NCI-H1436 treated with DMSO at 0.1 percent for 48 hours (cell line): ENCODE measurements at regions not wholly inside any gene's neighbourhood (a gene's known extent, or its start where the extent isn't known, plus 50 kb on each side); places are given as distances from the start of the nearest gene placed in this dataset.
"Not testable (repeated sequence)": the region's sequence is repeated elsewhere in the genome, so short reads cannot be mapped to it uniquely, and the experiment has no call there.

Experiments used
- DNase-seq: peaks from one replicate; lab custom pipeline; 2025; lab: John Stamatoyannopoulos, UW

DNA sequence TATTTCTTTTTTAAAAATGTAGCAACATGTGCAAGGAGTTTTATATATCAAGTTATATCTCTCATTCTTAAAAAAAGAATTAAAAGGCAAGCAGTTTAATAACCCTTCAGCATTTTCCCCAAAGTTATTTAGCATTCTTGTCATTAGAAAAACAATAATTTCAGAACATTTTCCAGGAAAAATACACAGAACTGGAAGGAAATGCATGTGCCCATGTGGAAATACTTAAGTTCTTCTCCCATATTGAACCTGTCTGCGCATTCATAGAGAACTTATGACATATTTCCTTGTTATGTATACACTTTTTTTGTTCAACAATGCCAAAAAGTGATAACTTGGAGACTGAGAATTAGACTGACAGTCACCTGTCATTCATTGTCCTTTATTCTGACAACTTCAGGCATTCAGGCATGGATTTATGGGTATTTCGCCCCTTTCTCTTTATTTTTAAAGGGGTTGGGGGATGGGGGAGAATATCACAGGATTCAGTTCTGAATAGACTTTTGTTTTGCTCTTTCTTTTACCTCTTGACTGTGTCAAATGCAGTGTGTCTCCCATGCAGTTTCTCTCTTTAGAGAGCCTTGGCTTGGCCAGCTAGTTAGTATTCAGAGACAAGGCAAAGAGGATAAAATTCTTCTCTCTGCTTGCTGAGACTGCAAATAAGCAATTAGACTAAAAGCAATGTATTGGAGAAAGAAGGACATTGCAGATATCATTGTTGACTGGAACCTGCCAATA, 701.0 kb downstream of the NR2F1-AS1 start:
- DNase-seq: no peak

DNA sequence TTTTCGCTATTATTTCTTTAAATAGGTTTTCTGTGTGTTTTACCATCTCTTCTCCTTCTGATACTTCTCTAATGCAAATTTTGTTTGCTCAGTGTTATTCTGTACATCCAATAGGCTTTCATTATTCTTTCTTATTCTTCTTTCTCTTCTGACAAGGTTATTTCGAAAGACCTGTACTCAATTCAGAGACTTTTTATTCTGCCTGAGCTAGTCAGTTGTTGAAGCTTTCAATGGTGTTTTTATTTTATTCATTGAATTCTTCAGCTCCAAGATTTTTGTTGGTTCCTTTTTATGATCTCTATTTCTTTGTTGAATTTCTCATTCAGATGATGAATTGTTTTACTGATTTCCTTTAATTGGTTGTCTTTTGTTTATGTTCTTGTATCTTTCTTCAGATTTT, 706.2 kb downstream of the NR2F1-AS1 start:
- no peak for DNase-seq

DNA sequence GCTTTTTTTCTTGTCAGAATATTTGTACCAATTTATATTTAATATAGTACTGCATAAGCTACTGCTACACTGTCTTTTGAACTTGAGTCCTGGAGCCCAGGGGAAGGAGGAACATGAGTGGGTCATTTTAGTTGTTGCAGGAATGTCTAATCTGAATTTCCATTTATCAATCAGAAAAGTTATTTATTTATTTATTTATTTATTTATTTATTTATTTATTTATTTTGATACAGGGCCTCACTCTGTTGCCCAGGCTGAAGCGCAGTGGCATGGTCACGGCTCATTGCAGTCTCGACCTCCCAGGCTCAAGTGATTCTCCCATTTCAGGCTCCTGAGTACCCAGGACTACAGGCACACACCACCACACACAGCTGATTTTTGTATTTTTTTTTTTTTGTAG, 712.6 kb downstream of the NR2F1-AS1 start:
- no peak for DNase-seq

DNA sequence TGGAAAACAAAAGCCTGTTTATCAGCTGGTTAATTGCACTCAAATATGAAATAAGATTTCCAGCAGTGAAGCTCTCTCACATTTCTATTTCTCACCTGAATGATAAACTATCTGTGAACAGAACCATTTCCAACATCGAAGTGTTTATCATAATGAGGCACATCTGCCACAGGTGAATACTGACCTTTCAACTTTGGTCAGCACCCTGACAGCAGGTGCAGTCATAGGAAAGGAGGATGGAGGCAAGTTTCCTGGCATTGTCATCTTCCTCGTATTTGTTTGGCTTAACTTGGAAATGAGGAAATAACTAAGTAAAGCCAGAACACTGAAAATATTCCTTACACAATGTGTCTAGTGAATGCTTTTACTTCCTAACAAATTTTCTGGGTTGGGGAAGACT, 716.4 kb downstream of the NR2F1-AS1 start:
- DNase-seq: no peak

DNA sequence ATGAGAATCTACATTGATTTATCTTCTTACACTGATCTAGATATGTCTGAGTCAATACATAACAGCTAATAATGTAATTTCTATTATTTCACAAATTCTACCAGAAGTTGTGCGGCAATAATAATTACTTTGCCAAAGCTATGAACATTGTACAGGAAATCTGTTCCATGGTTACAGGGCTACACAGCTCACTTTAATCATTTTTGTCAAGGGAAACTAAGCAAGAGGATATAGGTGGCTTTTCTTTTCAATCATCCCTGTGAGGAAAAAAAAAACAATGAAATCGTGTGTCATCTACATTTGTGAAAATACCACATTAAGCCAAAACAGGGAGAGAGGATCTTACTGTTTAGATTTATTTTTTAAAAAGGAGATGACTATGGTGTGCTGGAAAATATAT, 717.4 kb downstream of the NR2F1-AS1 start:
- no peak for DNase-seq

DNA sequence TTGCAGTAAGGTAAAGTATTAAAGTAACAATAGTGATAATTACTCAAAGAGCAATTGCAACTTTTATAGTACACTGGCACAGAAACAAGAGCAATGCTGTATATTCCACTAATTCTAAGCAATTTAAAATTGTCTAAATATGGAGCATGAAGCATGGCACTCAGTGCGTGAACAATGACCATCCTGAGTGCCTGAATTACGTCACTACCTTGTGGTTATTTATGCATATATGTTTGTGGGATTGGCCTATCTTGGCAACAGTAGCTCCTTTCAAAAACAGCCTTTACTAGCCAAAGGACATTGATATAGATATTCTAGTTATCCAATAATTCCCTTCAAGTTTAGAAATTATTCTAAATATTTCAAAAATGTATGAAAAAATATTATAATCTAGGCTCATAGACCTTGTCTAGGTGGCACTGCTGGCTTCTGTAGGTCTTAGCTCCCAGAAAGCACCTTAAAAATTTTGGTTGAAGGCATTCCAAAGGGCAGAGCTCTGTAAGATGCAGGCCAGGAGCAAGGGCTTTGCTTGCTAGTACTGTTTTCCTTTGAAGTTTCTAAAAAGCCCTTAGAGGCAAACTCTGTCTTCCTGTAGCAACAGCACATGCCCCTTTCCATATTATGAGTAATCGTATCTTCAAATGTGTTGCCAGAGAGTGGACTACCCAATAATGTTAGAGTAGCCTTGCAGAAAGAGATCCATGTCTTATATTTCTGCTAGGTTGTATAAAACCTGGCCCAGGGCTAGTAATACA, 719.3 kb downstream of the NR2F1-AS1 start:
- DNase-seq: no peak

DNA sequence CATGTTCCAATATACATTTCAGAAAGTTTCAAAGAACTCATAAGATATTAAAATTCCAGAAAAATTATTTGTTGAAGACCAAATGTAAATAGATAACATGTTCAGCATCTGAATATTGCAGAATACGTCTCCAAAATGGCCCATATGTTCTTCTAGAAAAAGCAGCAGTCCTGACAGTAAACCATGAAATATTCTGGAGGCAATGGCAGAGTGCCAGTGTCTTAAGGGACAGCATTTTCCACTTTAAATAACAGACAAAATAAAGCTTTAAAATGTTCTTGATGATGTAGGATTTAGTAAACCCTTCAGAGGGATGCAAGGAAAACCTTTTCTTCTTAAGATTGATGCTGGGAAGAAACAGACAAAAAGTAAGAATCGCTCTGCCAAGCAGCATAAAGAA, 721.0 kb downstream of the NR2F1-AS1 start:
- no peak for DNase-seq

DNA sequence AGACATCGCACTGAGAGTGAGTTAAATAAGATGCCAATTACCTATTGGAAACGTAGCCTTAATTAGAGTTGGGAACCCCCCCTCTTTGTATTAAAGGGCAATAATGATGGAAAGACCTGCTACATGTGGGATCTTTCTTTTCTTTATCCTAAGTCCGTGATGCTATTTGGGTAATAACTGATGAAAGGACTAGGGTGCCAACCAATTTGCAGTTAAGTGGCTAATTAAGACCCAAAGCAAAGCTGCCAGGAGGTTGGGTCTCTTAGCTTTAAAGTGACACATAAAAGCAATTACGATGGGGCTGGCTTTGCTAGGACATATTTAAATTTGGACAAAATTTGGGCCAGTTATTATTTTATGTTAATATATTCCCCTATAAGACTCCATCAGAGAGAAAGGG, 728.8 kb downstream of the NR2F1-AS1 start:
- no peak for DNase-seq

DNA sequence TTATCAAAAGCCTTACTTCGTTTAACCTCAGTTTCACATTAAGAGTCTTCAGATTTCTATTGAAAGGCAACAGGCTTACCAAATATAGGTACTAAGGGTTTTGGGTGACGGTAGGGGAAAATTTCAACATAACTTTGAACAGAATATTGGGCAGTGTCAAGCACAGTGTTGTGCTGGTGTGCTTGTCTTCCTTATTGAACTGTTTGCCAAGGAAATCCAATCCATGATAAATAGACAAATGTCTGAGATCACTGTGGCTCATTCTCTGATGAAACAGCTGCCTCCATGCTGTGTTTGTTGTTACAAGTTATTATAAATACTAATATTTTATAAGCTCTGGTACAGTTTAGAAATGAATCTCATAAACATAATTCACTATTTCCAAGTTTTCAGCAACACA, 730.1 kb downstream of the NR2F1-AS1 start:
- DNase-seq: no peak

DNA sequence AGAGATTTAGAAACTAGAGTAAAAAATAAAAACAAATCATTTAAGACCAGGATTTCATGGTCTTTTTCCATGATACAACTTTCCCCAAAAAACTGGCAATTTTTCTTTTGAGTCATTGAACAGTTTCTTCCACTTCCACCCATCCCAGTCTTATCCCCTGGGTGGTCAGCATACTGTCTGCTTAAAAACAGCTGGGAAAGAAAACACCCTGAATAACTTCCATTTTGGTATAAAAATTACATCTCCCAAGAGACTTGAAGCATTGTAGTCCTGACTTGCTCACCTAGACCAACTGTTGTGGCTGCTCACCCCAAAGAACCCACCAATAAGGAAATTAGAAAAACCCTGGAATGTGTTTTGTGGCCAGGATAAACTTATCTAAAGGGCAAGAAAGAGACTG, 731.3 kb downstream of the NR2F1-AS1 start:
- no peak for DNase-seq

DNA sequence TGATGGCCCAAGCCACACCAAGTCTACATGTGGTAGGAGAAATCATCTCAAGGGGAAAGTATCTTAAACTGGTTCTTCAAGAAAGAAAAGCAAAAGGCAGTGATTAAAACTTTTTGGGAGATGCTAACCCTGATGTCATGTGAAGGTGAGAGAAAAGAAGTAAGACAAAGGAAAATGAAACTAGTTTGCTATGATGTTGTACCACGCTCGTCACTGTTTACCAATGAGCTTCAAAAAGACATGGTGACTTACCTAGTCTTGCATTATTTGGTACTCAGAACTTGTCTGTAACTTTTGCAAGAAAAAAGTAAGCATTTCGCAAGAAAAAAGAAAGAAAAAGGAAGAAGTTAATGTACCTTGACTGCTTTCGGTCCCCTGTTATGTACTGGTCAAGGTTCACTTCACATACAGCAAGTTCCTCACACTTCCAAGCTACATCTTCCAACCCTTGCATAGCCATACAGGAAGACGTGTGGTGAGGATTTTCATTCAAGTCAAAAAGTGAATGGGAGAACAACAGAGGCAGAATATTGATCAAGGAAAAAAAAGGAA, 739.3 kb downstream of the NR2F1-AS1 start:
- no peak for DNase-seq

DNA sequence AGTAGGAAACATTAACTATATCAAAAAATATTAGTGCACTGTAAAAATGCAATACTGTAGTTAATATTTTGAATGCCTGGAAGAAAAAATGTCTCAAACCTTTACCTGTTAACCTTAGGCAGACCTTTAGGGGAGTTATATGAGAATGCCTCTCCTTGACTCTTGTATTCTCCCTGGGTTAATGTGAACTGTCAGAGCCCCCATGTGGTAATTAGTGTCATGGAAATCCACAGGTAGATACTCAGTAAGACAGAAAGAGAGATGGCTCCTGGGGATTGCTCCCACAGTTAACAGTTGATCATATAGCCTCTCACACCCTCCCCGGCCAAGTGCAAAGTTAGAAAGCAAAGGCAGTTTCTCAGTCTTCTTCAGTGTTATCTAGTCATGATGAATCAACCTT, 742.8 kb downstream of the NR2F1-AS1 start:
- no peak for DNase-seq

DNA sequence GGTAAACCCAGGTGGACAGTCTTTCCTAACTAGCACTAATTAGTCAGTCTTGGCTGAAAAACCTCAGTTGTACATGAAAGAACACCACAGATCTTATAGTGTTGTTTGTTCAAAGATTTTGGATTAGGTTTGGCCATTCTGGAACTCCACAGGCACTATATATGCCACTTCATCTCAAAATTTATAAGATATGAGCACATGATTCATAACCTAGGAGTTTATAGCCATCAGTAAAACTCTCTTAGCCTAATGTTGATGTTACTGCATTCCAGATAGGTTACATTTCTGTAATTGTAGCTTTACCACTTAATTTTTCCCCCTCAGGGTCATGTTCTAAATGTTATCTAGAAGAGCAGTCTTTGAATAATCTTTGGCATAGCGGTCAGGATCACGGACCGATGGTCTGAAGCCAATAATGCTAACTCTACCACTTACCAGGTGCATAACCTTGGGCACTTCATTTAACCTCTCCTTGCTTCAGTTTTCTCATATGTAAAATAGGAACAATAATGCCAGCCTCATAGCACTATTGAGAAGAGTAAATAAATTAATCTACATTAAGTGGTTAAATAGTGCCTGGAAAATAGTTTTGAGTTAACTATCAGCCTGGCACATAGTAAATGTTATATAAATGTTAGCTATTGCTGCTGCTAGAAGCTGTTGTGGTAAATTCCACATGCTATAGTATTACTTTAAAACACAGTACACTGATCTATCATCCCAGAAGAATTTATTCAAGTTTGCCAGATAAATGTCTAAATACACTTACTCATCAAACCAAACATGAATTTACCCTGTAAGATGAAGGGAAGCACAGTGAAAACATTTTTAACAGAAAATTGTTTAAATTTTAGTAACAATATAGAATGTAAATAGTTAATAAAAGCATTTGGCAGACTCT, 743.9 kb downstream of the NR2F1-AS1 start:
- DNase-seq: no peak

DNA sequence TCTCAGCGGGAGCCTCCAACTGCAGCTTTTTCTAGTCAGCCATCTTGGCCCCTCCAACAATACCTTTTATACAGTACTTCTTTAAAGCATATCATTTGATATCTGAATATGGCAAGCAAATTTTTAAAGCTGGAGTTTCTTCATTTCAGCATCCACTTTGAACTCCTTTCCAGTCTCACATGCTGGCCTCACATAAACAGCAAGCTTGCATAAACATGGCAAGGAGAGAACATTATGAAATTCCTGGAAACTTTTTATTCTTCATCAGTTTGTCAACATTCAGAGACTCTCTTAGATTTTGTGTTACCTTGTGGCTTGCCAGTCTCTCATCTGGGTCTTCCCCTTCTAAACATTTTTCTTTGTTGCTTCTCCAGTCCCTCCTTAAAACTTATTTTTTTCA, 745.3 kb downstream of the NR2F1-AS1 start:
- DNase-seq: no peak

DNA sequence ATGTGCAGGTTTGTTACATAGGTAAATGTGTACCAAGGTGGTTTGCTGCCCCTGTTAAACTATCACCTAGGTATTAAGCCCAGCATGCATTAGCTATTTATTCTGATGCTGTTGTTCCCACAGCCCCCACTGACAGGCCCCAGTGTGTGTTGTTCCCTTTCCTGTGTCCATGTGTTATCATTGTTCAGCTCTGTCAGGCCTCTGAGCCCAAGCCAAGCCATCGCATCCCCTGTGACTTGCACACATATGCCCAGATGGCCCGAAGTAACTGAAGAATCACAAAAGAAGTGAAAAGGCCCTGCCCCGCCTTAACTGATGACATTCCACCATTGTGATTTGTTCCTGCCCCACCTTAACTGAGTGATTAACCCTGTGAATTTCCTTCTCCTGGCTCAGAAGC, 757.5 kb downstream of the NR2F1-AS1 start:
- not testable (repeated sequence) for DNase-seq

DNA sequence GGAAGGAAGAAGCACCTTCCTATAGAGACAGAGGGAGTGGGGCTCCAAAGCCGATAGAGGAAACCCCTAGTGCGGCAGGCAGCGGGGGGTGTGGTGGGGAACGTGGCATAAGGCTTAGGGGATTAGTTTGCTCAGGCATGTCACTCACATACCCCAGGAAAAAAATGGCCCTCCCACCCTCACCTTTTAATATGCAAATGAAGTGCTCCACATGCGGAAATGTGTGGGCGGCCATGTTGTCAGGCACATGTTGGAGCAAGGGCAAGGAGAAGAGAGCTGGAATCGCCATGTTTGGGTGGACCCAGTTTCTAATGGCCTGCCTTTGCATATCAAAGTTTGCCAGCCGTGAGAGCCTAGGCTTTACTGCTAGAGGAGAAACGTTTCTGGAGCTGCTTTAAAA, 758.8 kb downstream of the NR2F1-AS1 start:
- DNase-seq: no peak

DNA sequence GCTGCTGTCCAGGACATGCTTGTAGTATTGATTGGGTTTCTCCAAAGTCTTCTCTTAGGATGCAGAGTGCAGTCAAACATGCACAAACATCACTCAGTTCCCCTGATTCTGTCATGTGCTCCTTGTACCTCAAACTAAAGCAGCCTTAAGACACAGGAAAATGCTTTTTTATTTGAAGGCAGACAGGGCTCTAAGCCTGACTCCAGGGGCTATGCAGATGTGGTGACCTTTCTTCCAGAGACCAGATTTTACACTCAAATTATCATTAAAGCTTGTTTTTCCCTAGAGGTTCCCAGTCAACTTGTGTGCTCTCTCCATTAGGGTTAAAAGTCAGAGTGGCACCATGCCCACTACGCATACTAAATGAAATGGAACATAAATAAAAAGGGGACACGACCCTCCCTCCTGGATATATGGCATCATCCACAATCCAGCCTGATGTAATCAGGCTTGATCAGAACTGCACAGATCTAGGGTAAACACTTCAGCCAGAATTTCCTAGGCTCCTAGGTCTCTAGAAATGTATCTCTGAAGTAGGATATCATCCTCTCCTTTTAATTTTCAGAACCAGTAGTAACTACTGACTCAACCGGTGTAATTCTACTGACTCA, 771.1 kb downstream of the NR2F1-AS1 start:
- no peak for DNase-seq

DNA sequence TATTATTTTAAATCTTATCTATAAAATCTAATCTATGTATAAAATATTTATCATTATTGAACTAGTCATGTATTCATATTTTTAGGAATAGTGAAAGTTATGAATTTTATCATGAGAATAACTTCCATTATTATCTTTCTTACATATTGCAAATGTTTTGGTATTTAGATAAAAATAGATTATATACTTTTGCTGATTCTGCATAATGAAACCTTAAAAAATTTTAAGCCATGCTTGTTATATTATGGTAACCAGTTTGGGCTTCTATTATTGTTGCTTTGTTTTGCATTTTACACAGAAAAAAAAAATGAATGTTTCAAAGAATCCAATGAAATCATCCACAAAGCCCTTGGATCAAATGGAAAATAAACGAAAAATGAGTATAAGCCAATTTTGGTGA, 772.5 kb downstream of the NR2F1-AS1 start:
- no peak for DNase-seq

DNA sequence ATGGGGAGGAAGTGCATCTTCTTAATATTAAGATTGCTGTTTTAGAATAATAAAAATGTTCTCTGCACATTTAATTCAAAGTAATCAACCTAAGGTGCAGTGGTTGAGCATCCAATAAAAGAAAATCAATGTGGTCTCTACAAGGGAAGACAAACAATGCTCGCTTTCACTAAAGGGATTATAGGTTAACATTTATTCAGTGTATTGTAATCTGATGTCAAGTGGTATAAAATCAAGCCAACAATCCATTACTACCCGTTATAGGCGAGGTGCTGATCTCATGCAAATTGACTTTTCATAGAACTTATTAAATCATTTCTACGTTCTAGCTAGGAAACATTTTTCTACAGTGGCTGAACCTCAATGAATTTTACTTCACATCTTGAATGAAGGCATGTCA, 773.9 kb downstream of the NR2F1-AS1 start:
- DNase-seq: no peak

DNA sequence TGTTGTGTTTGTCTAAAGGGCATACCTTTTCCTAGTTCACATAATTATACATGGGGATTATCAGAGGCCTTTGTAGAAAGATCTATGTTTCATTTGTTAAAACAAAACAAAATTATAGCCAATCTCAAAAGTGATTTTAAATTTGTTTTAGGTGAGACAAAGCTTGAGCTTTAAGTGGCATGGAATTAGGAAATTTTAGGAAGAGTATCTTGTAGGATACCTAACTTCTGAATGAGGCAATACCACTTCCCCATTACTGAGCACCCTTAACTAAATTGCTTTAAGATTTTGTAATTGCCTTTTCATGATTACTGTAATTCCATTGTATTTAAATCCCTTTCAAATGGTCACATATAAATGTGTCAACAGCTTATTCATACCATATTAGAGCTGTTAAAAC, 775.6 kb downstream of the NR2F1-AS1 start:
- no peak for DNase-seq

DNA sequence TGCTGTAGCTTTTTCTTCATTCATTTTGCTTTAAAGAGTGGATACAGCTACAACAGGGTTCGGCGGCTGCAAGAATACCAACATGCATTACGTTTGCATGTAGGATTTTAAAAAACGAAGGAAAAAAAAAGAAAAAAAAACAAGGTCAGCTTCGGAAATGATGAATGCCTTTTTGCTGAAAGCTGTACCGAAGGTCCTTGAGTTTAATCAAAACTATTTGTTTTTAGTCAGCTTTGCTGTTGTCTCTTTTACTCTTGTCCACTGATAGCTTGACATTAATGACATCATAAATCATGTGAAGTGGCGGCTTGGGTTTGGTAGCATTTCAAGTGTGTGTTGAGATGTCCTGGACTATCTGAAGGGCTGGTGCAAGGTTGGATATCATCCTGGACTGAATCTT, 779.1 kb downstream of the NR2F1-AS1 start:
- no peak for DNase-seq

DNA sequence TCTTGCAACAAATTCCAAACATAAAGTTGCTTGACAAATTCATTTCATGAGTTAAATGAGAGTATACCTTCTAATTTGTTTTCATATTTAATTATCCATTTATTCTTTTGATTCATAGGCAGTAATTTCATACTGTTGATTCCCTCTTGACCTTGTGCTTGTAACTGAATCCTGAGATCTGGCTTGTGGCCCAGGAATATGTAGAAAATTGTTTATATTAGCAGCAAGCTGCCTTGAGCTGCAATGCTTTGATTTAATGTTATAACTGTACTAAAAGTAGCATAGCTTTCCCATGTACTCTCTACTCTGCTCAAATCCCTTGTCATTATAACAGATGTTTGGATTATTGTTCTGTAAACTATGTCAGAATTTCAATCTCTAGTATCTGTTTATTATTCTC, 780.7 kb downstream of the NR2F1-AS1 start:
- DNase-seq: no peak
